DMS 273 (cell line): ENCODE measurements at regions not wholly inside any gene's neighbourhood (a gene's known extent, or its start where the extent isn't known, plus 50 kb on each side); places are given as distances from the start of the nearest gene placed in this dataset.

Experiments
- DNase-seq: peaks from one replicate; lab custom pipeline; 2025; ENCODE audit not compliant: unreplicated experiment; lab: John Stamatoyannopoulos, UW

DNA sequence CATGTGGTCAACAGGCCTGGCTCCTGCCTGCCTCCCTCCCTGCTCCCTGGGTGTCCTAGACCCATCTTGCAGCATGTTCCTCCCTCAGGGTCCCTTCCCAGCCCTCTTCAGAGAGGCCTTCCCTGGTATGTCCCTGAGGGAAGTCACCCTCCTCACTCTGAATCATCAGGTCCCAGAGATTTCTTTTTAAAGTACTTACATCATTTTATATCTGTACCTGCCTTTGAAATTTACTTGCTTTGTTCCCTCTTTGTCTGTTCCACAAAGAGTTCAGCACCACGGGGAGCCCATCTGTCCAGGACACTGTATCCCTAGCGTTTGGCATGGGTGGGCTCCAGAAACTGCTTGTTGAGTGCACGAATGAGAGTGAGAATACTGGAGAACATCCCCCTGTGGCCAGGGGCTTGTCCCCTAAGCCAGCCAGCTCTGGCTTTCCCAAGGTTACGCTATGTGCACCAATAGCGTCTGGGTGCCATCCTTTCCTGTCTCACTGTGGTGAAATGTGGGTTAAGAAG lies 50.6 kb upstream of the IGFBP3 start:
- no peak for DNase-seq

GRCh38 chr7:45971171-45971570 lies 50.1 kb upstream of the IGFBP3 start:
- no peak for DNase-seq
